Inflammatory macrophage treated with lipopolysaccharide for 4 hours (primary cell): ENCODE measurements at regions not wholly inside any gene's neighbourhood (a gene's known extent, or its start where the extent isn't known, plus 50 kb on each side); places are given as distances from the start of the nearest gene placed in this dataset.

Source experiments
- DNase-seq: peaks from one replicate; pipeline ENCODE4 v3.0.0-alpha.2; 2020

- no peak for DNase-seq
Observed at GRCh38 chr4:108567831-108568230, 52.5 kb upstream of the RPL34 start.

GRCh38 chr4:108561116-108561515, 59.3 kb upstream of the RPL34 start:
- no peak for DNase-seq

GRCh38 chr4:108560616-108561015, 59.8 kb upstream of the RPL34 start:
- peak; percentile 20 for DNase-seq

GRCh38 chr4:108559911-108560310, 60.5 kb upstream of the RPL34 start:
- no peak for DNase-seq

- DNase-seq = peak; percentile 37
Observed at GRCh38 chr4:108559068-108559793, 61.1 kb upstream of the RPL34 start.

GRCh38 chr4:108556588-108557200, 63.7 kb upstream of the RPL34 start:
- DNase-seq = no peak

- DNase-seq = no peak
Observed at GRCh38 chr4:108556166-108556565, 64.2 kb upstream of the RPL34 start.

- DNase-seq = no peak
Observed at GRCh38 chr4:108555701-108556100, 64.7 kb upstream of the RPL34 start.

- DNase-seq = no peak
Observed at GRCh38 chr4:108547682-108548081, 72.7 kb upstream of the RPL34 start.

GRCh38 chr4:108546728-108547127, 73.6 kb upstream of the RPL34 start:
- no peak for DNase-seq

- peak; percentile 45 for DNase-seq
Observed at GRCh38 chr4:108544481-108544880, 75.9 kb upstream of the RPL34 start.

GRCh38 chr4:108543359-108543968, 76.9 kb upstream of the RPL34 start:
- peak; percentile 27 for DNase-seq

GRCh38 chr4:108540536-108540935, 79.8 kb upstream of the RPL34 start:
- peak; percentile 4 for DNase-seq

GRCh38 chr4:108536577-108536976, 83.8 kb upstream of the RPL34 start:
- DNase-seq = no peak

- no peak for DNase-seq
Observed at GRCh38 chr4:108535757-108536156, 84.6 kb upstream of the RPL34 start.

- no peak for DNase-seq
Observed at GRCh38 chr4:108533876-108534275, 86.5 kb upstream of the RPL34 start.

- DNase-seq = no peak
Observed at GRCh38 chr4:108533245-108533844, 87.0 kb upstream of the RPL34 start.

- no peak for DNase-seq
Observed at GRCh38 chr4:108532738-108533137, 87.6 kb upstream of the RPL34 start.

GRCh38 chr4:108532187-108532586, 88.2 kb upstream of the RPL34 start:
- DNase-seq = no peak

- no peak for DNase-seq
Observed at GRCh38 chr4:108531461-108531860, 88.9 kb upstream of the RPL34 start.

GRCh38 chr4:108529984-108530905, 90.1 kb upstream of the RPL34 start:
- DNase-seq = no peak

- DNase-seq = no peak
Observed at GRCh38 chr4:108529102-108529501, 91.3 kb upstream of the RPL34 start.

GRCh38 chr4:108527723-108528122, 92.7 kb upstream of the RPL34 start:
- DNase-seq = no peak
